BJ (cell line): ENCODE measurements at regions not wholly inside any gene's neighbourhood (a gene's known extent, or its start where the extent isn't known, plus 50 kb on each side); places are given as distances from the start of the nearest gene placed in this dataset.

Experiments
- CTCF ChIA-PET: fragments of 350-600 bp; formaldehyde crosslinking; extraction: SDS; loops from one replicate; lab custom pipeline; 2021; ENCODE audit warnings: antibody characterized with exemption, inconsistent platforms; lab: Yijun Ruan, JAX
- POLR2A ChIA-PET: fragments of 300-600 bp; sonication (Branson Sonifier 250); formaldehyde crosslinking; extraction: SDS; loops from one replicate; lab custom pipeline; 2021; ENCODE audit warnings: antibody characterized with exemption; lab: Charles Lee
- DNase-seq: peaks from one replicate; pipeline ENCODE4 v3.0.0-alpha.2; 2011; ENCODE audit warnings: low read depth
- H3K27me3 ChIP-seq: 2 replicates; pipeline ENCODE4 v1.6.0; 2011; ENCODE audit warnings: low read length; ENCODE audit not compliant: control insufficient read depth, insufficient read depth
- H3K36me3 ChIP-seq: 2 replicates; pipeline ENCODE4 v1.5.1; 2011; ENCODE audit warnings: low read length; ENCODE audit not compliant: control insufficient read depth, insufficient read depth
- H3K4me3 ChIP-seq: 2 replicates; pipeline ENCODE4 v1.5.1; 2011; ENCODE audit warnings: low read depth, mild to moderate bottlenecking, control low read depth, low read length
- CTCF ChIP-seq: IDR thresholded peaks from 2 replicates; pipeline ENCODE4 v1.5.1; 2011; ENCODE audit warnings: low read depth, mild to moderate bottlenecking, control low read depth, inconsistent platforms, low read length, moderate library complexity; ENCODE audit not compliant: insufficient read depth

- no peak for TF ChIP-seq CTCF
- DNase-seq: no peak
- H3K36me3 ChIP-seq: no peaks in the 10 kb centered on the region
- CTCF ChIA-PET: no interaction called here
- POLR2A ChIA-PET: no interaction called here
- H3K27me3 ChIP-seq: no peaks in the 10 kb centered on the region
- H3K4me3 ChIP-seq: no peak overlapping the region
Observed at GRCh38 chr4:178480105-178480504, 1037.9 kb upstream of the AGA start.

GRCh38 chr4:178480881-178481280 lies 1038.6 kb upstream of the AGA start:
- TF ChIP-seq CTCF: no peak
- CTCF ChIA-PET: no interaction called here
- no peak for DNase-seq
- H3K4me3 ChIP-seq: no peak overlapping the region
- POLR2A ChIA-PET: no interaction called here
- H3K36me3 ChIP-seq: no peaks in the 10 kb centered on the region
- H3K27me3 ChIP-seq: no peaks in the 10 kb centered on the region

- DNase-seq: no peak
- POLR2A ChIA-PET: no interaction called here
- no peaks in the 10 kb centered on the region for H3K36me3 ChIP-seq
- no peak overlapping the region for H3K4me3 ChIP-seq
- no peak for TF ChIP-seq CTCF
- no peaks in the 10 kb centered on the region for H3K27me3 ChIP-seq
- CTCF ChIA-PET: no interaction called here
Observed at GRCh38 chr4:178481564-178481963, 1039.3 kb upstream of the AGA start.

GRCh38 chr4:178523038-178523437 lies 1080.8 kb upstream of the AGA start:
- POLR2A ChIA-PET: no interaction called here
- Histone ChIP-seq H3K4me3 (no peak overlapping the region), H3K36me3 (no peaks in the 10 kb centered on the region), H3K27me3 (no peaks in the 10 kb centered on the region)
- DNase-seq: no peak
- CTCF ChIA-PET: no interaction called here
- no peak for TF ChIP-seq CTCF

GRCh38 chr4:178535939-178536579 lies 1093.8 kb upstream of the AGA start:
- Histone ChIP-seq H3K36me3 (no peaks in the 10 kb centered on the region), H3K27me3 (no peaks in the 10 kb centered on the region), H3K4me3 (no peak overlapping the region)
- POLR2A ChIA-PET: no interaction called here
- no peak for TF ChIP-seq CTCF
- DNase-seq: no peak
- CTCF ChIA-PET: no interaction called here
